OCI-LY3 (cell line): ENCODE measurements at regions not wholly inside any gene's neighbourhood (a gene's known extent, or its start where the extent isn't known, plus 50 kb on each side); places are given as distances from the start of the nearest gene placed in this dataset.

Source experiments
- EZH2phosphoT487 ChIP-seq: fragments of 200-600 bp; shearing (Covaris generic); IDR thresholded peaks from 2 replicates; pipeline ENCODE4 v1.6.1; 2018; ENCODE audit warnings: antibody characterized with exemption, mixed run types, low read depth
- TF ChIP-seq, protein P1 (sequence below): fragments of 200-600, 300-600 bp; sonication (generic); IDR thresholded peaks from 2 replicates; pipeline ENCODE4 v1.5.1; 2014; ENCODE audit warnings: antibody characterized with exemption, low read length, low read depth

DNA sequence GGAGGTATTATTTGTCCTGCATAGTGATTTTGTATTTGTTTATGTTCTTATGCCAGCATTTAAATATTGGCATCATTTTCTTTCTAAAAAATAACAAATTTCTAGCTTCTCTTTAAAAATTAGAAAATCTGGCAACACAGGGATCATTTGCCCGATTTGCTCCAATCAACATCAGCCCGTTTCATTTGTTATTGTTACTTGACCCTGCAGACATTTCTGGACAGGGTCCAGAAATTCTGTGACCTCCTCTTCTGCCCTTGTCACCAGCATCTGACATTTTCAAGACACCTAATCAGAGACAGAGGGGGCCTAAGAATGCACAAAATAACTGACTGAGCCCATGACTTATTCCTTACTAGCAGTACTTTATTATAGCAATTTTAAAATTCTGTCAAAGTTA, 253.3 kb downstream of the MREG start:
- TF ChIP-seq, protein P1, sequence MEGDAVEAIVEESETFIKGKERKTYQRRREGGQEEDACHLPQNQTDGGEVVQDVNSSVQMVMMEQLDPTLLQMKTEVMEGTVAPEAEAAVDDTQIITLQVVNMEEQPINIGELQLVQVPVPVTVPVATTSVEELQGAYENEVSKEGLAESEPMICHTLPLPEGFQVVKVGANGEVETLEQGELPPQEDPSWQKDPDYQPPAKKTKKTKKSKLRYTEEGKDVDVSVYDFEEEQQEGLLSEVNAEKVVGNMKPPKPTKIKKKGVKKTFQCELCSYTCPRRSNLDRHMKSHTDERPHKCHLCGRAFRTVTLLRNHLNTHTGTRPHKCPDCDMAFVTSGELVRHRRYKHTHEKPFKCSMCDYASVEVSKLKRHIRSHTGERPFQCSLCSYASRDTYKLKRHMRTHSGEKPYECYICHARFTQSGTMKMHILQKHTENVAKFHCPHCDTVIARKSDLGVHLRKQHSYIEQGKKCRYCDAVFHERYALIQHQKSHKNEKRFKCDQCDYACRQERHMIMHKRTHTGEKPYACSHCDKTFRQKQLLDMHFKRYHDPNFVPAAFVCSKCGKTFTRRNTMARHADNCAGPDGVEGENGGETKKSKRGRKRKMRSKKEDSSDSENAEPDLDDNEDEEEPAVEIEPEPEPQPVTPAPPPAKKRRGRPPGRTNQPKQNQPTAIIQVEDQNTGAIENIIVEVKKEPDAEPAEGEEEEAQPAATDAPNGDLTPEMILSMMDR, result no peak
- no peak for TF ChIP-seq EZH2phosphoT487
